CD14-positive monocyte (primary cell): ENCODE measurements at regions not wholly inside any gene's neighbourhood (a gene's known extent, or its start where the extent isn't known, plus 50 kb on each side); places are given as distances from the start of the nearest gene placed in this dataset.

ENCODE experiments used
- DNase-seq, 3 donors: peaks; one replicate each; pipeline ENCODE4 v3.0.0-alpha.2; 2011 to 2022
- H2AFZ ChIP-seq: 2 replicates; pipeline ENCODE4 v1.6.0; 2012; ENCODE audit warnings: mild to moderate bottlenecking, low read depth, low read length, inconsistent platforms; ENCODE audit not compliant: insufficient read depth, poor library complexity, severe bottlenecking
- H3K27ac ChIP-seq, 2 donors: 1 replicate in 1 of 2; 2 replicates in 1 of 2; pipeline ENCODE4 v1.5.1; 2012 to 2013; ENCODE audit warnings: low read length in 2 of 2, control low read depth in 1 of 2, inconsistent platforms in 1 of 2, low read depth in 1 of 2, mild to moderate bottlenecking in 1 of 2
- H3K27me3 ChIP-seq, 2 donors: one replicate each; pipeline versions ENCODE4 v1.6.0 to v1.6.1; 2011 to 2013; ENCODE audit warnings: low read length in 2 of 2; ENCODE audit not compliant: control insufficient read depth in 2 of 2, insufficient read depth in 2 of 2
- H3K36me3 ChIP-seq, 2 donors: replicated peaks in 1 of 2; 1 replicate in 1 of 2; 2 replicates in 1 of 2; pipeline versions ENCODE4 v1.5.1 to v1.6.1; 2012 to 2013; ENCODE audit warnings: low read length in 2 of 2, control low read depth in 1 of 2, inconsistent platforms in 1 of 2, mild to moderate bottlenecking in 1 of 2; ENCODE audit not compliant: insufficient read depth in 2 of 2, control insufficient read depth in 1 of 2
- H3K4me1 ChIP-seq, 2 donors: 1 replicate in 1 of 2; 2 replicates in 1 of 2; pipeline versions ENCODE4 v1.5.1 to v1.6.1; 2012 to 2013; ENCODE audit warnings: low read length in 2 of 2, control low read depth in 1 of 2, inconsistent platforms in 1 of 2, mild to moderate bottlenecking in 1 of 2, moderate library complexity in 1 of 2; ENCODE audit not compliant: insufficient read depth in 2 of 2, control insufficient read depth in 1 of 2
- H3K4me2 ChIP-seq: replicated peaks from 2 replicates; pipeline ENCODE3; 2012; ENCODE audit warnings: low read length, moderate library complexity, mild to moderate bottlenecking; ENCODE audit not compliant: poor library complexity, severe bottlenecking; ENCODE audit errors: extremely low read depth
- H3K4me3 ChIP-seq, 3 experiments: fragments of 200-600 bp in 1 of 3; sonication (generic) in 1 of 3; replicated peaks in 1 of 3; 1 replicate in 2 of 3; 2 replicates in 1 of 3; pipeline ENCODE4 v1.5.1; 2011 to 2013; ENCODE audit warnings: low read length in 3 of 3, mild to moderate bottlenecking in 3 of 3, control low read depth in 2 of 3, low read depth in 2 of 3, inconsistent platforms in 1 of 3, moderate library complexity in 1 of 3
- H3K79me2 ChIP-seq: 2 replicates; pipeline ENCODE4 v1.6.0; 2012; ENCODE audit warnings: mild to moderate bottlenecking, control low read depth, inconsistent platforms, low read length, moderate library complexity; ENCODE audit not compliant: insufficient read depth
- H3K9ac ChIP-seq: 2 replicates; pipeline ENCODE4 v1.6.0; 2017; ENCODE audit warnings: low read length, mild to moderate bottlenecking; ENCODE audit not compliant: insufficient read depth, poor library complexity, severe bottlenecking
- H3K9me3 ChIP-seq, 2 donors: replicated peaks in 1 of 2; 1 replicate in 1 of 2; 2 replicates in 1 of 2; pipeline versions ENCODE4 v1.5.1 to v1.6.1; 2012 to 2013; ENCODE audit warnings: low read length in 2 of 2, control low read depth in 1 of 2; ENCODE audit not compliant: control insufficient read depth in 1 of 2, insufficient read depth in 1 of 2
- H4K20me1 ChIP-seq: 2 replicates; pipeline ENCODE4 v1.6.0; 2012; ENCODE audit warnings: mild to moderate bottlenecking, low read length, control low read depth, moderate library complexity; ENCODE audit not compliant: insufficient read depth
- H3K27ac Mint-ChIP-seq, 7 donors: one replicate each; pipeline ENCODE4 v1.8.0; 2020; ENCODE audit warnings: mild to moderate bottlenecking in 7 of 7, mixed read lengths in 7 of 7, moderate library complexity in 6 of 7, inconsistent platforms in 2 of 7
- H3K27me3 Mint-ChIP-seq, 3 donors: one replicate each; pipeline ENCODE4 v1.8.0; 2021 to 2022; ENCODE audit warnings: low read depth in 3 of 3, mild to moderate bottlenecking in 3 of 3, mixed read lengths in 3 of 3, moderate library complexity in 3 of 3, inconsistent platforms in 1 of 3
- H3K36me3 Mint-ChIP-seq, 2 donors: one replicate each; pipeline ENCODE4 v1.8.0; 2020; ENCODE audit warnings: mixed read lengths in 2 of 2, inconsistent platforms in 1 of 2, mild to moderate bottlenecking in 1 of 2
- H3K4me1 Mint-ChIP-seq: one replicate; pipeline ENCODE4 v1.8.0; 2020; ENCODE audit warnings: mild to moderate bottlenecking, mixed read lengths
- H3K4me3 Mint-ChIP-seq, 2 donors: one replicate each; pipeline ENCODE4 v1.8.0; 2020; ENCODE audit warnings: mild to moderate bottlenecking in 2 of 2, mixed read lengths in 2 of 2, moderate library complexity in 1 of 2
- H3K9me3 Mint-ChIP-seq, 7 donors: one replicate each; pipeline ENCODE4 v1.8.0; 2020 to 2022; ENCODE audit warnings: mixed read lengths in 7 of 7, mild to moderate bottlenecking in 6 of 7, moderate library complexity in 6 of 7, inconsistent platforms in 2 of 7
- CTCF ChIP-seq: fragments of 200-600 bp; IDR thresholded peaks from one replicate; pipeline ENCODE4 v1.8.0; 2022; ENCODE audit warnings: antibody characterized with exemption, mild to moderate bottlenecking
- WGBS: methylation state at CpG from one replicate; pipeline ENCODE4 v1.1.5; 2013; ENCODE audit warnings: missing lambda C conversion rate; ENCODE audit not compliant: insufficient coverage; 5-methylcytosine and 5-hydroxymethylcytosine counted together
- intact Hi-C, 2 donors: fragments of 100-400 bp; cut with micrococcal nuclease; formaldehyde crosslinking; loops; one replicate each; pipeline versions ENCODE4 v1.15.0 to v1.15.1; 2023

- peaks cover 39% of the 10 kb centered on the region for H3K4me1 Mint-ChIP-seq
- no peaks in the 10 kb centered on the region for H3K9me3 ChIP-seq
- no peak overlapping the region for H2AFZ ChIP-seq
- intact Hi-C loops = no loop called here
- H3K4me3 Mint-ChIP-seq = no peak overlapping the region
- H3K9ac ChIP-seq = no peak overlapping the region
- H4K20me1 ChIP-seq = no peaks in the 10 kb centered on the region
- no peaks in the 10 kb centered on the region for H3K36me3 ChIP-seq
- H3K27me3 Mint-ChIP-seq = peaks cover 0 to 3% (median 1%) of the 10 kb centered on the region in 3 donors
- TF ChIP-seq CTCF = no peak
- DNase-seq = no peak
- H3K27ac ChIP-seq = no peak overlapping the region
- no peaks in the 10 kb centered on the region for H3K9me3 Mint-ChIP-seq
- no peak overlapping the region for H3K4me3 ChIP-seq
- H3K4me2 ChIP-seq = no peak overlapping the region
- peaks cover 22 to 23% of the 10 kb centered on the region in 2 donors for H3K4me1 ChIP-seq
- no peak overlapping the region for H3K27ac Mint-ChIP-seq
- no CpG with 5 or more reads among the region's 2 CpGs for WGBS
- no peaks in the 10 kb centered on the region for H3K79me2 ChIP-seq
- H3K36me3 Mint-ChIP-seq = no peaks in the 10 kb centered on the region
- no peaks in the 10 kb centered on the region for H3K27me3 ChIP-seq
These were observed 77.3 kb upstream of the RPS23 start for GRCh38 chr5:82355496-82355895.

GRCh38 chr5:82355053-82355452, 76.9 kb upstream of the RPS23 start:
- 92% methylated on average over 1 of the region's 3 CpGs for WGBS
- Histone ChIP-seq H3K9me3 (no peaks in the 10 kb centered on the region), H3K79me2 (no peaks in the 10 kb centered on the region), H3K4me1 (peaks cover 22 to 23% of the 10 kb centered on the region in 2 donors), H3K4me2 (no peak overlapping the region), H3K9ac (no peak overlapping the region), H4K20me1 (no peaks in the 10 kb centered on the region), H3K36me3 (no peaks in the 10 kb centered on the region), H3K27ac (no peak overlapping the region), H3K4me3 (no peak overlapping the region), H3K27me3 (no peaks in the 10 kb centered on the region), H2AFZ (no peak overlapping the region)
- intact Hi-C loops = no loop called here
- no peak for DNase-seq
- Mint-ChIP-seq H3K36me3 (no peaks in the 10 kb centered on the region), H3K9me3 (no peaks in the 10 kb centered on the region), H3K27me3 (peaks cover 0 to 1% (median 1%) of the 10 kb centered on the region in 3 donors), H3K27ac (no peak overlapping the region), H3K4me1 (peaks cover 36% of the 10 kb centered on the region), H3K4me3 (no peak overlapping the region)
- TF ChIP-seq CTCF = no peak
